Neural progenitor cell (in vitro differentiated cells): ENCODE measurements at regions not wholly inside any gene's neighbourhood (a gene's known extent, or its start where the extent isn't known, plus 50 kb on each side); places are given as distances from the start of the nearest gene placed in this dataset.

Experiments used
- DNase-seq: peaks from one replicate; pipeline ENCODE4 v3.0.0-alpha.2; 2016; ENCODE audit warnings: low spot score
- H2AFZ ChIP-seq: fragments of 200-600 bp; sonication (generic); replicated peaks from 2 replicates; pipeline ENCODE4 v1.6.1; 2016; ENCODE audit warnings: antibody characterized with exemption
- H3F3A ChIP-seq: fragments of 200-600 bp; sonication (generic); 2 replicates; pipeline ENCODE4 v1.6.1; 2016; ENCODE audit warnings: antibody characterized with exemption, low read depth
- H3K27ac ChIP-seq: fragments of 200-600 bp; sonication (generic); 2 replicates; pipeline ENCODE4 v1.5.1; 2016; ENCODE audit warnings: mild to moderate bottlenecking
- H3K27me3 ChIP-seq: fragments of 200-600 bp; sonication (generic); 2 replicates; pipeline ENCODE4 v1.6.1; 2016; ENCODE audit warnings: mild to moderate bottlenecking, moderate library complexity
- H3K36me3 ChIP-seq: fragments of 200-600 bp; sonication (generic); 2 replicates; pipeline ENCODE4 v1.5.1; 2016
- H3K4me1 ChIP-seq: fragments of 200-600 bp; sonication (generic); 2 replicates; pipeline ENCODE4 v1.6.1; 2016; ENCODE audit warnings: mixed run types
- H3K4me2 ChIP-seq: fragments of 200-600 bp; sonication (generic); 2 replicates; pipeline ENCODE4 v1.6.1; 2016
- H3K4me3 ChIP-seq: fragments of 200-600 bp; sonication (generic); 2 replicates; pipeline ENCODE4 v1.5.1; 2016
- H3K79me2 ChIP-seq: fragments of 200-600 bp; sonication (generic); 2 replicates; pipeline ENCODE4 v1.6.1; 2016; ENCODE audit warnings: low read depth
- H3K9ac ChIP-seq: fragments of 200-600 bp; sonication (generic); 2 replicates; pipeline ENCODE4 v1.6.1; 2016
- H3K9me3 ChIP-seq: fragments of 200-600 bp; sonication (generic); 2 replicates; pipeline ENCODE4 v1.5.1; 2016; ENCODE audit warnings: low read depth
- H4K20me1 ChIP-seq: fragments of 200-600 bp; sonication (generic); 2 replicates; pipeline ENCODE4 v1.6.1; 2016; ENCODE audit warnings: low read depth
- H3K27ac Mint-ChIP-seq: 3 replicates; pipeline ENCODE4 v1.8.0; 2021; ENCODE audit warnings: mixed read lengths
- H3K27me3 Mint-ChIP-seq: 2 replicates; pipeline ENCODE4 v1.8.0; 2022; ENCODE audit warnings: low read depth, mild to moderate bottlenecking, inconsistent platforms, moderate library complexity, mixed read lengths; ENCODE audit not compliant: insufficient read depth
- H3K36me3 Mint-ChIP-seq: 3 replicates; pipeline ENCODE4 v1.8.0; 2021; ENCODE audit warnings: mixed read lengths
- H3K4me1 Mint-ChIP-seq: 3 replicates; pipeline ENCODE4 v1.8.0; 2021; ENCODE audit warnings: mixed read lengths
- H3K4me3 Mint-ChIP-seq: 3 replicates; pipeline ENCODE4 v1.8.0; 2021; ENCODE audit warnings: mild to moderate bottlenecking, moderate library complexity, mixed read lengths
- H3K9me3 Mint-ChIP-seq: 3 replicates; pipeline ENCODE4 v1.8.0; 2020; ENCODE audit warnings: mixed read lengths
- EZH2 ChIP-seq: fragments of 200-600 bp; sonication (generic); IDR thresholded peaks from 2 replicates; pipeline ENCODE4 v1.6.1; 2017; ENCODE audit warnings: antibody characterized with exemption, mild to moderate bottlenecking, moderate library complexity
- EZH2phosphoT487 ChIP-seq: fragments of 200-600 bp; sonication (generic); IDR thresholded peaks from 2 replicates; pipeline ENCODE4 v1.6.1; 2017; ENCODE audit warnings: antibody characterized with exemption
- TF ChIP-seq, protein P1 (sequence below): fragments of 200-600 bp; sonication (generic); IDR thresholded peaks from 2 replicates; pipeline ENCODE4 v1.5.1; 2017; ENCODE audit warnings: antibody characterized with exemption, mild to moderate bottlenecking

DNA sequence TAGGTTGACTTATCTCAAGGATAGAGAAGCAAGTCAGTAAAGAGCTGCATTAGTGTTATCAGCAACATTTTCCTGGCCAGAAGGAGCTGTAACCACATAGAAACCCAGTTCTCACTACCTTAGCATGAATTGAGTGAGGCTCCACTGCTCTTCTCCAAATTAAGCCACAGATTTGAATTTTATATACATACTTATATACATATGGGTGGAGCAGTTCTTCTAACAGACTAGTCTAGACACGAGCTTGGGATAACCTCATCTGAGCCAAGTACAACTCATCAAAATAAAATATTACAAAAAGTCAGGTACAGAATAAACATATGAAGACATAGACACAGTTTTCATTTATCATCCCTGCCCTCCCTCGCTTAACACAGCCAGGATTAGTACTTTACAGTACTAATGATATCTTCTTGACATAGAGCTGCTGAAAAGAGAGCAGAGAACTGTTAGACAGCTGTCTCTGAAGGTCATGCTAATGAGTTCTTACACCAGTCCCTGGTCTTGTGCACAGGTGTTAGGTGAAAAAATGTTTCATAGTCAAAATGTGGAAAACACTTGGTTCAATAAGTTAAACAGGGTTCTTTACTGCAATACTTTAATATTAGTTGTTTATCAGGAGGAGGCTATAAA is 147.4 kb upstream of the HTR1E start:
- no peak overlapping the region for H3K27ac ChIP-seq
- no peak for DNase-seq
- H3F3A ChIP-seq = no peaks in the 10 kb centered on the region
- no peaks in the 10 kb centered on the region for H3K27me3 ChIP-seq
- H3K4me3 ChIP-seq = no peak overlapping the region
- no peak for TF ChIP-seq EZH2phosphoT487
- TF ChIP-seq, protein P1, sequence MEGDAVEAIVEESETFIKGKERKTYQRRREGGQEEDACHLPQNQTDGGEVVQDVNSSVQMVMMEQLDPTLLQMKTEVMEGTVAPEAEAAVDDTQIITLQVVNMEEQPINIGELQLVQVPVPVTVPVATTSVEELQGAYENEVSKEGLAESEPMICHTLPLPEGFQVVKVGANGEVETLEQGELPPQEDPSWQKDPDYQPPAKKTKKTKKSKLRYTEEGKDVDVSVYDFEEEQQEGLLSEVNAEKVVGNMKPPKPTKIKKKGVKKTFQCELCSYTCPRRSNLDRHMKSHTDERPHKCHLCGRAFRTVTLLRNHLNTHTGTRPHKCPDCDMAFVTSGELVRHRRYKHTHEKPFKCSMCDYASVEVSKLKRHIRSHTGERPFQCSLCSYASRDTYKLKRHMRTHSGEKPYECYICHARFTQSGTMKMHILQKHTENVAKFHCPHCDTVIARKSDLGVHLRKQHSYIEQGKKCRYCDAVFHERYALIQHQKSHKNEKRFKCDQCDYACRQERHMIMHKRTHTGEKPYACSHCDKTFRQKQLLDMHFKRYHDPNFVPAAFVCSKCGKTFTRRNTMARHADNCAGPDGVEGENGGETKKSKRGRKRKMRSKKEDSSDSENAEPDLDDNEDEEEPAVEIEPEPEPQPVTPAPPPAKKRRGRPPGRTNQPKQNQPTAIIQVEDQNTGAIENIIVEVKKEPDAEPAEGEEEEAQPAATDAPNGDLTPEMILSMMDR = no peak
- Mint-ChIP-seq H3K9me3 (no peaks in the 10 kb centered on the region), H3K36me3 (no peaks in the 10 kb centered on the region), H3K27me3 (no peaks in the 10 kb centered on the region), H3K4me1 (no peaks in the 10 kb centered on the region), H3K27ac (no peak overlapping the region), H3K4me3 (no peak overlapping the region)
- no peak overlapping the region for H3K4me2 ChIP-seq
- no peaks in the 10 kb centered on the region for H3K4me1 ChIP-seq
- no peak overlapping the region for H3K9ac ChIP-seq
- no peaks in the 10 kb centered on the region for H4K20me1 ChIP-seq
- no peaks in the 10 kb centered on the region for H3K36me3 ChIP-seq
- H2AFZ ChIP-seq = no peak overlapping the region
- no peaks in the 10 kb centered on the region for H3K9me3 ChIP-seq
- no peaks in the 10 kb centered on the region for H3K79me2 ChIP-seq

- Histone ChIP-seq H2AFZ (no peak overlapping the region), H3K9me3 (no peaks in the 10 kb centered on the region), H3K4me1 (no peaks in the 10 kb centered on the region), H3K27me3 (no peaks in the 10 kb centered on the region), H3K4me2 (no peak overlapping the region), H3K9ac (no peak overlapping the region), H4K20me1 (no peaks in the 10 kb centered on the region), H3F3A (no peaks in the 10 kb centered on the region), H3K36me3 (no peaks in the 10 kb centered on the region), H3K4me3 (no peak overlapping the region), H3K79me2 (no peaks in the 10 kb centered on the region), H3K27ac (no peak overlapping the region)
- no peak for DNase-seq
- no peaks in the 10 kb centered on the region for H3K36me3 Mint-ChIP-seq
- no peaks in the 10 kb centered on the region for H3K4me1 Mint-ChIP-seq
- TF ChIP-seq EZH2phosphoT487 (no peak), EZH2 (no peak)
- TF ChIP-seq, protein P1 = no peak
- H3K27me3 Mint-ChIP-seq = no peaks in the 10 kb centered on the region
- H3K9me3 Mint-ChIP-seq = no peaks in the 10 kb centered on the region
- no peak overlapping the region for H3K4me3 Mint-ChIP-seq
- H3K27ac Mint-ChIP-seq = no peak overlapping the region
Measured at GRCh38 chr6:86782328-86782727, 155.0 kb upstream of the HTR1E start.

DNA sequence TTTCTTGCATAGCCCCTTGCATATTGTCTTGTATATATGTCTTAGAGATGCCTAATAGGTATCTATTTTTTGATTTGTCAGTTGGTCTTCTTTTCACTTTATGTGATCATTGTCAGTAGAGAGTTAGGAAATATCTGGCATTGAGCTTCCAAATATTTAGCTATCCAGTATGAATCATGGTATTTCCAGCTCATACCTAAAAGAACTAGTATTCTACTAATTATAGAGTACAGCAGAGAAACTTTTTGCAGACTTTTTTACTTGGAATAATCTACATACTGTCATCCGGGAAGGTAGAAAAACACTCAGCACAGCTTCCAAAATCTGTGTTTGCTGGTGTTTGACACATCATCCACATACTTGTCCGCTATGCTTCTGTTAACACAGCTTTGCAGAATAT is 156.4 kb upstream of the HTR1E start:
- no peaks in the 10 kb centered on the region for H3K9me3 Mint-ChIP-seq
- H3K36me3 ChIP-seq = no peaks in the 10 kb centered on the region

More for the DNA sequence above, 156.4 kb upstream of the HTR1E start:
- Histone ChIP-seq H3K79me2 (no peaks in the 10 kb centered on the region), H3K27ac (no peak overlapping the region), H3F3A (no peaks in the 10 kb centered on the region), H3K9ac (no peak overlapping the region), H3K4me2 (no peak overlapping the region), H3K4me1 (no peaks in the 10 kb centered on the region), H3K27me3 (no peaks in the 10 kb centered on the region), H3K9me3 (no peaks in the 10 kb centered on the region), H2AFZ (no peak overlapping the region), H4K20me1 (no peaks in the 10 kb centered on the region), H3K4me3 (no peak overlapping the region)
- Mint-ChIP-seq H3K36me3 (no peaks in the 10 kb centered on the region), H3K27me3 (no peaks in the 10 kb centered on the region), H3K4me3 (no peak overlapping the region), H3K4me1 (no peaks in the 10 kb centered on the region), H3K27ac (no peak overlapping the region)
- TF ChIP-seq EZH2 (no peak), EZH2phosphoT487 (no peak)
- TF ChIP-seq, protein P1 = no peak
- DNase-seq = no peak
